Ascending aorta (tissue), 2 donors: ENCODE measurements at regions not wholly inside any gene's neighbourhood (a gene's known extent, or its start where the extent isn't known, plus 50 kb on each side); places are given as distances from the start of the nearest gene placed in this dataset.

Experiments
- DNase-seq, 2 donors: peaks; one replicate each; pipeline ENCODE4 v3.0.0-alpha.2; 2019; ENCODE audit warnings: low spot score in 2 of 2
- H3K27ac ChIP-seq, 2 donors: fragments of 200-600 bp; sonication (generic); one replicate each; pipeline ENCODE4 v1.5.1; 2016 to 2017; ENCODE audit warnings: mild to moderate bottlenecking in 1 of 2
- H3K27me3 ChIP-seq: fragments of 200-600 bp; sonication (generic); one replicate; pipeline ENCODE4 v1.5.1; 2017
- H3K36me3 ChIP-seq, 2 donors: fragments of 200-600 bp; sonication (generic); one replicate each; pipeline ENCODE4 v1.5.1; 2016
- H3K4me1 ChIP-seq, 2 donors: fragments of 200-600 bp; sonication (generic); one replicate each; pipeline ENCODE4 v1.5.1; 2016 to 2017; ENCODE audit warnings: mild to moderate bottlenecking in 1 of 2
- H3K4me3 ChIP-seq, 2 donors: fragments of 200-600 bp; sonication (generic); one replicate each; pipeline ENCODE4 v1.5.1; 2016 to 2017; ENCODE audit warnings: mild to moderate bottlenecking in 1 of 2
- H3K9me3 ChIP-seq, 2 donors: fragments of 200-600 bp; sonication (generic); one replicate each; pipeline ENCODE4 v1.5.1; 2016
- intact Hi-C: fragments of 100-400 bp; cut with DNase I; formaldehyde crosslinking; loops from one replicate; pipeline ENCODE4 v1.15.1; 2023
- TF ChIP-seq, protein P1 (sequence below), 3 experiments: fragments of 200-600 bp in 2 of 3; fragments of 450-650 bp in 1 of 3; sonication (generic) in 2 of 3; IDR thresholded peaks; one replicate each; pipeline ENCODE4 v1.5.1; 2016 to 2019; ENCODE audit warnings: antibody characterized with exemption in 3 of 3, mild to moderate bottlenecking in 1 of 3, moderate library complexity in 1 of 3

DNA sequence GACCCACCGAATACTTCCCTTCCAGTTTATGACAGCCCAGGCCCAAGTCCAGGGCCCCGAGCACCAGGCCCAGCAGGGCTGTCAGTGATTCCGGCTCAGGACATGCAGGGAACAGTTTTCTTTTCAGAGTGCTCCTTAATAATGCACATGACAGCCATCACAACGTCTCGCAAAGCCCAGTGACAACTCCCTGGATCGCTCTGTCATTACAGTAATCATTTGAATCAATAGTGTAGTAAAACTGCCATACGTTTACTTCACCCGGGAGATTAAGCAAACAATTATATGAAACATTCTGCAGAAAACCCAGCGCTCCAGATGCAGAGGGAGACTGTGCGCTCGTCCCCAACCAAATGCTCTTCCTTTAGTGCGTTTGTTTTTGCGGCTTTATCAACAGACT lies 162.6 kb upstream of the CDH13 start:
- H3K27ac ChIP-seq = no peak overlapping the region
- no peak overlapping the region for H3K4me3 ChIP-seq
- H3K9me3 ChIP-seq = no peaks in the 10 kb centered on the region
- TF ChIP-seq, protein P1, sequence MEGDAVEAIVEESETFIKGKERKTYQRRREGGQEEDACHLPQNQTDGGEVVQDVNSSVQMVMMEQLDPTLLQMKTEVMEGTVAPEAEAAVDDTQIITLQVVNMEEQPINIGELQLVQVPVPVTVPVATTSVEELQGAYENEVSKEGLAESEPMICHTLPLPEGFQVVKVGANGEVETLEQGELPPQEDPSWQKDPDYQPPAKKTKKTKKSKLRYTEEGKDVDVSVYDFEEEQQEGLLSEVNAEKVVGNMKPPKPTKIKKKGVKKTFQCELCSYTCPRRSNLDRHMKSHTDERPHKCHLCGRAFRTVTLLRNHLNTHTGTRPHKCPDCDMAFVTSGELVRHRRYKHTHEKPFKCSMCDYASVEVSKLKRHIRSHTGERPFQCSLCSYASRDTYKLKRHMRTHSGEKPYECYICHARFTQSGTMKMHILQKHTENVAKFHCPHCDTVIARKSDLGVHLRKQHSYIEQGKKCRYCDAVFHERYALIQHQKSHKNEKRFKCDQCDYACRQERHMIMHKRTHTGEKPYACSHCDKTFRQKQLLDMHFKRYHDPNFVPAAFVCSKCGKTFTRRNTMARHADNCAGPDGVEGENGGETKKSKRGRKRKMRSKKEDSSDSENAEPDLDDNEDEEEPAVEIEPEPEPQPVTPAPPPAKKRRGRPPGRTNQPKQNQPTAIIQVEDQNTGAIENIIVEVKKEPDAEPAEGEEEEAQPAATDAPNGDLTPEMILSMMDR (IDR thresholded peaks at IDR 0.05) = no peak
- H3K36me3 ChIP-seq = no peaks in the 10 kb centered on the region
- intact Hi-C loops = no loop called here
- H3K4me1 ChIP-seq = no peaks in the 10 kb centered on the region
- no peaks in the 10 kb centered on the region for H3K27me3 ChIP-seq
- DNase-seq = no peak

DNA sequence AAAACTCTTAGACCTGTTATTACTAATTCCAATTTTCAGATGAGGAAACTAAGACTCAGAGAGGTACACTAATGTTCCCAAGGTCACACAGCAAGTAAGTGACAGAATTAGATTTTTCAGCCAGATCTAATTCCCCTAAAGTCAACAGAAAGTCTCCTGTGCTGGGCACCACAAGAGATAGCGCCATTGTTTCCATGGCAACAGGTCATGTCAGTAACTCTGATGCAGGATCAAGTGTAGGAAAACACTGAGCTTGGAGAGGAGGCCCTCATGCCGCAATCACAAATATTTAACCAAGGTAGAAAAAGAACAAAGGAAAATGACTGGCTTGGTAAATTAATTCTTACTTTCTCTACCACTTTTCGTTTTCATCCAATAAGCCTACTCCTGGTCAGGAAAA lies 166.0 kb upstream of the CDH13 start:
- TF ChIP-seq, protein P1 (IDR thresholded peaks at IDR 0.05) = no peak
- H3K36me3 ChIP-seq = no peaks in the 10 kb centered on the region
- no peak overlapping the region for H3K4me3 ChIP-seq
- H3K27ac ChIP-seq = no peak overlapping the region
- no peak for DNase-seq
- intact Hi-C loops = no loop called here
- no peaks in the 10 kb centered on the region for H3K27me3 ChIP-seq
- no peaks in the 10 kb centered on the region for H3K4me1 ChIP-seq
- H3K9me3 ChIP-seq = no peaks in the 10 kb centered on the region

- Histone ChIP-seq H3K4me1 (no peaks in the 10 kb centered on the region), H3K36me3 (no peaks in the 10 kb centered on the region), H3K9me3 (no peaks in the 10 kb centered on the region), H3K27ac (no peak overlapping the region), H3K27me3 (no peaks in the 10 kb centered on the region), H3K4me3 (no peak overlapping the region)
- DNase-seq = no peak
- TF ChIP-seq, protein P1 (IDR thresholded peaks at IDR 0.05) = no peak
- intact Hi-C loops = no loop called here
Observed at GRCh38 chr16:82459580-82460256, 167.1 kb upstream of the CDH13 start.

GRCh38 chr16:82456683-82457082 lies 170.1 kb upstream of the CDH13 start:
- Histone ChIP-seq H3K27ac (no peak overlapping the region), H3K4me3 (no peak overlapping the region), H3K4me1 (no peaks in the 10 kb centered on the region), H3K36me3 (no peaks in the 10 kb centered on the region), H3K9me3 (no peaks in the 10 kb centered on the region), H3K27me3 (no peaks in the 10 kb centered on the region)
- intact Hi-C loops = loop anchor here (1.0 kb wide), 1 partner anchor 193 kb away; no protein-coding TSS in a partner anchor
- TF ChIP-seq, protein P1 (IDR thresholded peaks at IDR 0.05) = peak; percentile 15 to 70 (median 66)
- peak in 1 of 2 donors; percentile 65 for DNase-seq

- TF ChIP-seq, protein P1 (IDR thresholded peaks at IDR 0.05) = no peak
- Histone ChIP-seq H3K36me3 (no peaks in the 10 kb centered on the region), H3K4me3 (no peak overlapping the region), H3K27me3 (no peaks in the 10 kb centered on the region), H3K9me3 (no peaks in the 10 kb centered on the region), H3K4me1 (no peaks in the 10 kb centered on the region), H3K27ac (no peak overlapping the region)
- no peak for DNase-seq
- intact Hi-C loops = no loop called here
Observed at GRCh38 chr16:82454566-82454965, 172.2 kb upstream of the CDH13 start.

- intact Hi-C loops = no loop called here
Observed at GRCh38 chr16:82454152-82454551, 172.6 kb upstream of the CDH13 start.

More at GRCh38 chr16:82454152-82454551, 172.6 kb upstream of the CDH13 start:
- TF ChIP-seq, protein P1 (IDR thresholded peaks at IDR 0.05) = no peak
- no peaks in the 10 kb centered on the region for H3K27me3 ChIP-seq
- no peaks in the 10 kb centered on the region for H3K36me3 ChIP-seq
- H3K9me3 ChIP-seq = no peaks in the 10 kb centered on the region
- H3K4me3 ChIP-seq = no peak overlapping the region
- H3K4me1 ChIP-seq = no peaks in the 10 kb centered on the region
- no peak for DNase-seq
- no peak overlapping the region for H3K27ac ChIP-seq
